ENCODE measurements at regions not wholly inside any gene's neighbourhood (a gene's known extent, or its start where the extent isn't known, plus 50 kb on each side); places are given as distances from the start of the nearest gene placed in this dataset.
"Not testable (repeated sequence)": the region's sequence is repeated elsewhere in the genome, so short reads cannot be mapped to it uniquely, and the experiment has no call there.

DNA sequence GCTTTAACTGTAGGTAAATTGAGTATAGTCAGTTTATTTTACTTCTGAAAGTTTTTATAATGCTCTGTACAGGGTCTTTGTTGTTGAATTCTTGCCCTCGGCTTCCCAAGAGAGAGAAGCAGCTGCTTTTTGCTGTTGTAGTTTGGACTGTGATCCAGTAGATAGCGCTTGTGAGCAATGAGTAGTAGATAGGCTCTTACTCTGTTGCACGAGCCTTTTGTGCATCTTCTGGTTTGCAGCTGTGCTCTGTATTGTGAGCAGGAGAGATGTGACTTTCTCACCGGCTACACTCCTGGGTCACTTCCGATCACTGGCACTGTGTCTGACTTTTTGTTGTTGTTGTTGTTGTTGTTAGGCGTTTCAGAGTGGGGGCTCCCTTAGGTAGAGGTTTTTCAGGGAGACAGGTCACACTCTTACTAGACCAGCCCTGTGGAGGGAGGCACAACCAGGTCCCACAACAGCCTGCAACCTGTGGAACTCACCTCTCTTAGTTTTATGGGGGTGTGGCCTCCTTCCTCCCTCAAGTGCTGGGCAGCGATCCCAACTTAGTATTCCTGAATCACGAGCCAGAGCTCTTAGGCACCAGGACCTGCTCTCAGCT lies 822.1 kb upstream of the GALNTL6 start:
- peak; percentile 4 for DNase-seq (ENCODE audit: low read depth)

- DNase-seq (ENCODE audit: low read depth), result no peak
Observed at GRCh38 chr4:170988446-170988845, 824.8 kb upstream of the GALNTL6 start.

GRCh38 chr4:170979736-170980135 lies 833.5 kb upstream of the GALNTL6 start:
- no peak for DNase-seq (ENCODE audit: low read depth)

DNA sequence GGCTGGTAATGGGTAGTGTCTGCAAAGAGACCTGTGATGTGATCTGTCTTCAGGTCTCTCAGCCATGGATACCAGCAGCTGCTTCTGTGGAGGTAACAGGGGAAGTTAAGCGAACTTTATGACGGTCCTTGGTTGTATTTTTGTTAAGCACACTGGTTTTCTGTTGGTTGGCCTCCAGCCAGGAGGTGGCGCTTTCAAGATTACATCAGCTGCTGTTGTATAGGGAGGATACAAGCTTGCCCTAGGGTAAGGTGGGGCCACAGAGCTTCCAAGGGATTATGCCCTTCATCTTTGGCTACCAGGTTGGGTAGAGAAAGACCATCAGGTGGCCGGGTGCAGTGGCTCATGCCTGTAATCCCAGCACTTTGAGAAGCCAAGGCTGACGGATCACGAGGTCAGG lies 834.2 kb upstream of the GALNTL6 start:
- no peak for DNase-seq (ENCODE audit: low read depth)

DNA sequence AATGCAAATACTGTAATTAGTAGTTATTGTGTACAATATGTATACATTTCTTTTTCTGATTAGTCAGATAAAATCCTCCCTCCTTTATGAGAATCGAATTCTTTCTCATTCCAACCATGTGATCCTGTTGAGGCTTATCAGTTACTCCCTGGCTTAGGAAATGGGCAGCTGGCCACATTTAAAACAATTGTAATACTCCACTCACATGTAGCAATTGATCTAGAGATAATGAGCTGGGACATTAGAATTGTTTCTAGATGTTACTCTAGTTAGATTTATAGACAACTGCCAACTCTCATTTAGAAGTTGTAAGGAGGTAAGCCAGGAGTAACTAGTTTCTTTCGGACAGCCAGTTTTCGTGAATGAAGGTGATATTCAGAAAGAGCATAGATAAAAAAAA lies 859.3 kb upstream of the AADAT start:
- no peak for DNase-seq (ENCODE audit: low read depth)

DNA sequence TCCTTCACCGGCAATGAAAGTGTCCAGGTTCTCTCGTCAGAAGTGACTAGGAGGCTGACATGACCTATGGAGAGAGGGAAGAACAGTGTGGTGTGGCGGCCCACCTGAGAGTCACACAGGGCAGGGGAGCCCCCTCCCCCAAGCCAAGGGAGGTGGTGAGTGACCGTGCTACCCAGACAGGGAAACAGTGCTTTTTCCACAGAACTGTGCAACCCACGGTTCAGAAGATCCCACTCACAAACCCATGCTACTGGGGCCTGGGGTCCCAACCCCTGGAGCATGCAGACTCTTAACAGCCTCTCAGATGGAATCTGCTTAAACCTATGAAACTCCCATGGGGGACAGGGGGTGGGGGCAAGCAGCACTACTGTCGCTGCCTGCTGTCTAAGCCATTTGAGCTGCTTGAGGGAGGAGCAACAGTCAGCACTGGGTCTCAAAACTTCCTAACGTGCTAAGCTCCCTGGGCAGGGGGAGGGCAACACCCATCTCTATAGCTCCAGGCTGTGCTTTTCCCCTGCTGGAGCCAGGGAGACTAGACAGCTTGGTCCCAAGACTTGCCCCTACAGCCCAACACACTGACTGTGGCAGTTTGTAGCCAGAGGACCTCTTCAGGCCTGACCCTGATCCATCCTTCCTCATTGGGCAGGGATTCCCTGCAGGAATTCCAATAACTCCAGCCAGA lies 850.4 kb upstream of the AADAT start:
- DNase-seq (ENCODE audit: low read depth), result no peak

DNA sequence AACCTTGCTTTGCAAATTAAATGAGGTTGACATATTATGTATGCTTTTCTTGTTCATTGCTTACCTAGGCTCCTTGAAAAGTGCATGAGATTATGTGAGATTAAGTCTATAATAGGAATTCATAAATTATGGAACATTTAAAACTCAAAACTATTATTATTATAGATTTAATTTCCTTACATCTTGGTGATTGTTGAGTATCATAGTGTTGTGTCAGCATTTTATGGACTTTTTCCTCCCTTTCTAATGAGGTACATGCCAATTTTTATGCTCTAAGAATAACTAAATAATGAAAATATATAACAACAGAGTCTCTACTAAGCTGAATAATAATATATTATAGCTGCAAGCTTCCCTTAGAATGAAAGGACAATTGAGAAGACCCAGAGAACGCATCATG lies 848.8 kb upstream of the AADAT start:
- no peak for DNase-seq (ENCODE audit: low read depth)

DNA sequence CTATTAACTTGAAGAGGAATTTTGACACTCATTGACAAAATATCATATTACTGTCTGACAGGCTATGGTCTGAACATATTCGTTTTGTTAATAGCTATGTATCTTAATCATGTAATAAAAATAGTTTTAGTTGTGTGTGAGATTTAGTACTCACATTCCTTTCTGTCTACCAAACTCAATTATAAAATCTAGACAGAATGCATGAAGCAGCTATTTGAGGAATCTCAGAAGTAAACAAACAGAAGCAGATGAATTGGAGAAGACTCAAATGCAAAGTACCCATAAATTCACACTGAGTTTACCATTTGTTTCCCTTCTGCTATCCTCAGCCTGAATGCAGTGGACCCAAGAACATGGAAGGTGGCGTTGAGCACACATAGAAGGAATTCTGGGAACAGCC lies 841.6 kb upstream of the AADAT start:
- DNase-seq (ENCODE audit: low read depth), result no peak

DNA sequence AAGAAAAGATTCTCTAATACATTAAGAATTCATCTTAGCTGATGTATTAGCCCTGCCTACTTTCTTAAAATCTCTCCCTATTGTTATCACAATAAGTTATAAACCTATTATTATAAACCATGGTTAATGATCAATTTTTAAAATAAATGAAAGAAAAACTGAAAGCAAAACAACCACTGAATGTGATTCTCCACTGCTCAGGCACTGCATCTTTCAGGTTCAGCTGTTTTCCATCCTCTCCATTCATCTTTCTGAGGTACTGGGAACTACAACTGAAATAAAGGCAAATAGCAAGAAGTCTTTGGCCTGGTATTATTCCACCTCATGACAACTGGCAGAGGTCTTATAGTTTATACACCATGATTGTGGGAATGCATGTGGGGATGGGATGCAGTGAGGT lies 798.9 kb upstream of the AADAT start:
- no peak for DNase-seq (ENCODE audit: low read depth)

- no peak for DNase-seq (ENCODE audit: low read depth)
Observed at GRCh38 chr4:170887396-170887795, 797.6 kb upstream of the AADAT start.

DNA sequence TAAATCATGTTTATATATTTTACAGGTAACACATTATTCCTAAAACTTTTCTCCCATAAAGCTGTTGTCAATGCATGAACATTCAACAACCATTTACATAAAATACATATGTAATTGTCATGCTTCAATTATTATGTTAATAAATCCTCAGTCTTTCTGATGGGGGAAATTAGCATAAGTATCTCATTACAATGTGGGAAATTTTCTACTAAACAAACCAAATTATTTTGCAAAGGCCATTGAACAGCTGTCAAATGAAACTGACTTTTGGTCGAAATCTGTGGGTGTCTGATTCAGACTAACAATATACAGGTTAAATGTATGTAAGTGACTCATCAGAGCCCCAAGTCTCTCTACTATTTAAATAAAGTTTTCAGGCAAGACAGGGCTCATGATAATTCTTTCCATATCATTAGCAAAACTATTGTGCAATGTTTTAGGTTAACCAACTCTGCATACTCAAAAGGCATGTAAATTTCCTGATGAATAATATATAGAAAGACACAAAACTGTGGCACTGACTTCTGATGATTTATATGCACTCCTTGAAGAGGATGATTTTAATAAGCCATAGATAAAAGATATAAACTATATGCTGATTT lies 795.3 kb upstream of the AADAT start:
- DNase-seq (ENCODE audit: low read depth), result no peak

DNA sequence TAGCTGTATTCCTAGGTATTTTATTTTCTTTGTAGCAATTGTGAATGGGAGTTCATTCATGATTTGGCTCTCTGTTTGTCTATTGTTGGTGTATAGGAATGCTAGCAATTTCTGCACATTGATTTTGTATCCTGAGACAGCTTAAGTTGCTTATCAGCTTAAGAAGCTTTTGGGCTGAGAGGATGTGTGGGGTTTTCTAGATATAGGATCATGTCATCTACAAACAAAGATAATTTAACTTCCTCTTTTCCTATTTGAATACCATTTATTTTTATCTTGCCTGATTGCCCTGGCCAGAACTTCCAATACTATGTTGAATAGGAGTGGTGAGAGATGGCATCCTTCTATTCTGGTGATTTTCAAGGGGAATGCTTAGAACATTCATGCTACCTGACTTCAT lies 791.9 kb upstream of the AADAT start:
- not testable (repeated sequence) for DNase-seq (ENCODE audit: low read depth)

DNA sequence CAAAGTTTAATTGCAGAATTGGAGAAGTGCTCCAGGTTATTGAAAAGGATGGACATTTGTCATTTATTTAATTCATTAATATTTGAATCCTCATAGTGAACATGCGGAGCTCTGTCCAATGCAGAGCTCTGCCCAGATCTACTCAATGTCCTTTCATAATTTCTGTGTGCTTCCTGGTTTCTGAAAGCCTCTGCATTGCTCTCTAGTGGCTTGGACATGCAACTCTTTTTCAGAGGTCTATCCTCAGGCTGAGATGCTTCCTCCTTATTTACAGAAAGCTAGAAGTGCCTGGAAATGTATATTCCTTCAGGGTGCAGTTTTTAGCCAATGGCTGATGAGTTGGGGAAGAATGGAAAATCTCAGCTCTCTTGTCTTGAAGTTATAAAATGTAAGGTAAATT lies 786.1 kb upstream of the AADAT start:
- no peak for DNase-seq (ENCODE audit: low read depth)

GRCh38 chr4:170872794-170873193 lies 783.0 kb upstream of the AADAT start:
- no peak for DNase-seq (ENCODE audit: low read depth)

GRCh38 chr4:170868170-170868569 lies 778.4 kb upstream of the AADAT start:
- DNase-seq (ENCODE audit: low read depth), result no peak

GRCh38 chr4:170854097-170854496 lies 764.3 kb upstream of the AADAT start:
- no peak for DNase-seq (ENCODE audit: low read depth)

DNA sequence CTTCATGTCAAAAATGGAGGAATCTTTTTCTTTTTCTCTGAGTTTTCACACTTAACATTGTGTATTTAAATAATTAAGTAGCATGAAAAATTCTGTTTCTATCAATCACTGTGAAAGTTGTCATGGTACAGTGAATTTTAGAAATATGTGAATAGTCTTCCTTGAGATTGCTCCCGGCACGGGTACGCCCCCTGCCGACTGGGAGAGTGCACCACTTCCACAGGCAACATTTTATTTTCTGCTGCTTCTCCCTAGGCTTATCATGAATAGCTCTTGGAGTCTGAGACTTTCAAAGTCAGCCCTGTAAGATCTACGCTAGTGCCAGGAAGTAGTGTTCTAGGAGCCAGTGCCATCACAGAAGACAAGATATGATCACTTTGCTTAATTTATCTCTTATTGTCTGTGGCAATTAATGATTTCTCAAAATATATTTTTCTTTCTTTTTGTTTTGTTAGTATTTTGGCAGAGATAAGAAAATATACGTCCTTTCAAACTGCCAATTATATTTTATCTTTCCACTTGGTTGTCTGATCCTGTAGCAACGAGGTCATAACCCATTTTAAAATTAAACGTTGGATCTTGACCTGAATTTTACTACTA lies 763.8 kb upstream of the AADAT start:
- no peak for DNase-seq (ENCODE audit: low read depth)

DNA sequence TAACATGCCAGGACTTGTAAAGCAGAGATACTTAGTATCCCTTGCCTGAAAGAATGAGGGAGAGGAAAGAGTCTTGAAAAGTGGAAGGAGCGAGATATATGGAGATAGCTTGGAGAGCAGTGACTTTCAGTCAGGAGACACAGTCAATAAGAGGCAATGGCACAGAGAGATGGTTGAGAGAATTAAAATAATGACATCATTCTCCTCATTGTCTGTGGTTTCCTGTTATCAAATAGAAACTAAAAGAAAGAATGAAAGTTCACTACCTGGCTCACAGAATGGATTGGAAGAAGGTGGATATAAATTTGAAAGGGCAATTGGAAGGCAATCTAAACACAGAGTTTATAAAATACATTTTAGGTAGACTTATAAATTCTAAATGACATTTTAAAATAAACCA lies 760.2 kb upstream of the AADAT start:
- no peak for DNase-seq (ENCODE audit: low read depth)

GRCh38 chr4:170827562-170828274 lies 738.0 kb upstream of the AADAT start:
- DNase-seq (ENCODE audit: low read depth), result no peak

- no peak for DNase-seq (ENCODE audit: low read depth)
Observed at GRCh38 chr4:170818786-170819185, 729.0 kb upstream of the AADAT start.

GRCh38 chr4:170805352-170805751 lies 715.6 kb upstream of the AADAT start:
- DNase-seq (ENCODE audit: low read depth), result no peak

GRCh38 chr4:170804930-170805329 lies 715.2 kb upstream of the AADAT start:
- no peak for DNase-seq (ENCODE audit: low read depth)
